ENCODE measurements at regions not wholly inside any gene's neighbourhood (a gene's known extent, or its start where the extent isn't known, plus 50 kb on each side); places are given as distances from the start of the nearest gene placed in this dataset.
"Not testable (repeated sequence)": the region's sequence is repeated elsewhere in the genome, so short reads cannot be mapped to it uniquely, and the experiment has no call there.

GRCh38 chr6:27720607-27721580 is 191.3 kb downstream of the OR2B2 start:
- peak; percentile 6 for DNase-seq

GRCh38 chr6:27719039-27719438 is 193.2 kb downstream of the OR2B2 start:
- not testable (repeated sequence) for DNase-seq

GRCh38 chr6:27706431-27706830 is 205.8 kb downstream of the OR2B2 start:
- DNase-seq, result no peak

DNA sequence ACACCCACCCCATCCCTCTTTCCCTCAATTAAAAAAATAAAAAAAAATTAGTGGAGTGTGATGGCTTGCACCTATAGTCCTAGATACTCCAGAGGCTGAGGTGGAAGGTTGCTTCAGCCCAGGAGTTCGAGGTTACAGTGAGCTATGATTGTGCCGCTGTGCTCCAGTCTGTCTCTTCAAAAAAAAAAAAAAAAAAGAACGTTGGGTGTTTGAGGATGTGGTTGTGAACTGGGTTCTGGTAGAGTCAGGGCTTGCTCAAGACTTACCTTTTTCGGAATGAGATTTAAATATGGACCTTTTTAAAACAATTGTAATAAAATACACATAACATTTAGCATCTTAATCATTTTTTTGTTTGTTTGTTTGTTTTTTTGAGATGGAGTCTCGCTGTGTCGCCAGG is 211.9 kb downstream of the OR2B2 start:
- DNase-seq, result no peak

GRCh38 chr6:27694547-27694874 is 217.7 kb downstream of the OR2B2 start:
- no peak for DNase-seq

GRCh38 chr6:27693766-27694546 is 218.2 kb downstream of the OR2B2 start:
- peak; percentile 61 for DNase-seq

DNA sequence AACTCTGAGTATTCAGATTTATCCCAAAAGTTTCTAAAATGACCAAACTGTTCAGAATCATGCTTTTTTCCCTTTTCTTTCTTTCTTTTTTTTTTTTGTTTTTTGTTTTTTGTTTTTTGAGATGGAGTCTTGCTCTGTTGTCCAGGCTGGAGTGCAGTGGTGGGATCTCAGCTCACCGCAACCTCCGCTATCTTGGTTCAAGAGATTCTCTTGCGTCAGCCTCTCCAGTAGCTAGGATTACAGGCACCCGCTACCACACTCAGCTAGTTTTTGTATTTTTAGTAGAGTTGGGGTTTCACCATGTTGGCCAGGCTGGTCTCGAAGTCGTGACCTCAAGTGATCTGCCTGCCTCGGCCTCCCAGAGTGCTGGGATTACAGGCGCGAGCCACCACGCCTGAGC is 219.2 kb upstream of the ZNF184 start:
- DNase-seq, result not testable (repeated sequence)

DNA sequence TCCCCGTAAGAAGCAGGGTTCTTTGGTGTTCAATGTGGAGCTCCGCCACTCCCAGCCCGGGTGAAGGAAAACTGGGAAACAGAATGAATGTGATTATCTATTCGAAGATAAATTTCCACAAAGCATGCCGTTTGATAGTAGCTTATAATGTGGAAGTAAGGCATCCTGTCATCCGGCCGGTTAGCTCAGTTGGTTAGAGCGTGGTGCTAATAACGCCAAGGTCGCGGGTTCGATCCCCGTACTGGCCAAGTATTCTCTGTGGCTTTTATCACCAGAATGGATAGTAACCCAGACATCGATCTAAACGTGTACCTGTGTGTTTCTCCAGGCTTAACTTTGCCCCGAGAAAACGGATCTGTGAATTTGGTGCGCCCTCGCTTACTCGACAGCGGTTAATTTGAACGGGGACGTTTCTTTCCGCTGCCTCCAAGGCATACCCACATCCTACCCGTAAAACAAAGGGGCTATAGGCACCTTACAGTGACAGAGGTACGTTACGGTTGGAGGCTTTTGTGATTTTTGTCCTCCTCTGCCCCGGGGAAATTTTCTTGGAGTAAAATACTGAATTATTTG is 215.2 kb upstream of the ZNF184 start:
- DNase-seq, result peak; percentile 92

DNA sequence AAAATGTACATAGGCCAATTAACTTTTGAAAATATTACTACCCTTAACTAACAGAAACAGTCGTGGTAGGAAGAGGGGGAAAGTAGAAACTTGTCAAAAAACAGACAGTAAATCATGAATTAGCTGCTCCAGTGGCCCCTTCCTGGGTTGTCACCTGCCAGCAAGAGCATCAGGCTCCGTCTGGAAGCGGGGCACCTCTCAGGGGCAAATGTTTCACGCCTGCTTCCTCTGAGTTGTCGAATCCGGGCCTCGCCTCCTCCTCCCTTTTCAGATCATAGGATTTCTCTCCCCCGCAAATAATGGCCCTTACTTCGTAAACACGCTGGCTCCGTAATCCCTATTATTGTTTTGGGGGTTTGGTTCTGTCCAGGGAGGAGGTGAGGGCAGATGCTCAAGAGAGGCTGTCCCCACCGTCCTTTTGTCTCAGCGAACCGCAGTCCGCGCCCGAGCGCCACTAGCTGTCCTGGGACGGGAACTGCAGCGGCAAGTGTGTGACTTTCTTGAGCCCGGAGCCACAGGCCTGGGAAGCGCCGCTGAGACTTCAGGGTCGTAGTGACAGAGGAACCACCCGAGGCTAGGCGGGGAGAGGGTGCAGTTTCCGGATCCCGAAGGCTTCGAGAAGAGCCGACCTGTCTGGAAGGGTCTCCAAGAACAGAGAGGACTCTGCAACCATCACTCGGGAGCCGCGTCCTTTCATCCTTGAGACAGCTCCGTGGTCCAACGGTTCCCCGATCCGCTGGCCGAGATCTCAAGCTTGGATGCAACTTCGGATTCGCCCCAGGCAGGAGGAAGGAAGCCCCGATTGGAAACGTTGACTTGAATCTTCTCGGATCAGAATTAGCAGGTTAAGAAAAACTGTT is 214.5 kb upstream of the ZNF184 start:
- peak; percentile 83 for DNase-seq

- no peak for DNase-seq
Observed at GRCh38 chr6:27685279-27685678, 212.4 kb upstream of the ZNF184 start.

DNA sequence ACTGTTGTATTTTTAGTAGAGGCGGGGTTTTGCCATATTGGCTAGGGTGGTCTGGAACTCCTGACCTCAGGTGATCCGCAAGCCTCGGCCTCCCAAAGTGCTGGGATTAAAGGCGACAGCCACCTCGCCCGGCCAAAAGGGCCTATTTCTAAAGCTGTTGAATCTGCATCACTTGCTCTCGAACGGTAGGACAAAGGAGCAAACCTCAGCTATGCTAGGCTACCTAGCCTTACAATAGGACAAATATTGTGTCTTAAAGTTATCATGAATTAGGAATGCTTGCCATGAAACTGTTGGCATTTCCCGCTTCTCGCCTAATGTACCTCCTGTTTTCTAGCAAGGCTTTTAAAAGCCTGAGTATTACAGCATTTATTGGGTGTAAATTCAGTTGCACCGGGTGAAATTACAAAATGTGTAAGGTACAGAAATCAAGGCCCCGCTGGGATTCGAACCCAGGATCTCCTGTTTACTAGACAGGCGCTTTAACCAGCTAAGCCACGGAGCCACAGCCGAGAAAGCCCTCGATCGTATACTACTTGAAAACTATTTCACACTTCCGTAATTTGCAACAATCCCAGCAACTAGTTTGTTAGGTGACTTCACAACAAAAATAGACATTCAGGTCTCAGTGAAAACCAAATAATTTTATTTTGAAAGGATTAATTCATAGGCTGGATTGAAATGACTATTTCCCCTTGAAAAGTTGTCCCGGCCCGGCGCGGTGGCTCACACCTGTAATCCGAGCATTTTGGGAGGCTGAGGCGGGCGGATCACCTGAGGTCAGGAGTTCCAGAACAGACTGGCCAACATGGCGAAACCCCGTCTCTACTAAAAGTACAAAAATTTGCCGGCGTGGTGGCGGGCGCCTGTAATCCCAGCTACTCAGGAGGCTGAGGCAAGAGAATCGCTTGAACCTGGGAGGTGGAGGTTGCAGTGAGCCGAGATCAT is 211.6 kb upstream of the ZNF184 start:
- peak; percentile 70 for DNase-seq

GRCh38 chr6:27679964-27680694 is 207.2 kb upstream of the ZNF184 start:
- DNase-seq, result no peak

DNA sequence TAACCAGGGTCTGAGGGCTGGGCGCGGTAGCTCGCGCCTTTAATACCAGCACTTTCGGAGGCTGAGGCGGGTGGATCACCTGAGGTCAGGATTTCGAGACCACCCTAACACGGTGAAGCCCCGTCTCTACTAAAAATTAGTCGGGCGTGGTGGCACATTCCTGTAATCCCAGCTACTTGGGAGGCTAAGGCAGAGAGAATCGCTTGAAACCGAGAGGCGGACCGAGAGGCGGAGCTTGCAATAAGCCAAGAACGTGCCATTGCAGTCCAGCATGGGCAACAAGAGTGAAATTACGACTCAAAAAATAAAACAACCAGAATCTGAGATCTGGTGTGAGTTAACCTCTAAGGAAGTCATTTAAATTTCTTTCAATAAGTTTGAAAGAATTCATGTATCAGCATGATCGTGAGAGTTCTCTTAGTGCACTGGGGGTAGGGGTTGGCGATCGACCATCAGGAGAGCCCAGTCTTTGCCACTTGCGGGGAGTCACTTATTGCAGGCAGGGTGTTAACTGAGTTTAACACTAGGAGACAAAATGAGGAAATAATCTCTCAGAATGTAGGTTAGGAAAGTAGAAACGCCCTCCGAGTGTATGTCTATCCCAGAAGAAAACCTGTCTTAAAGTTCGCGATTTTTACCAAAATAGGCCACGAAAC is 206.5 kb upstream of the ZNF184 start:
- no peak for DNase-seq

DNA sequence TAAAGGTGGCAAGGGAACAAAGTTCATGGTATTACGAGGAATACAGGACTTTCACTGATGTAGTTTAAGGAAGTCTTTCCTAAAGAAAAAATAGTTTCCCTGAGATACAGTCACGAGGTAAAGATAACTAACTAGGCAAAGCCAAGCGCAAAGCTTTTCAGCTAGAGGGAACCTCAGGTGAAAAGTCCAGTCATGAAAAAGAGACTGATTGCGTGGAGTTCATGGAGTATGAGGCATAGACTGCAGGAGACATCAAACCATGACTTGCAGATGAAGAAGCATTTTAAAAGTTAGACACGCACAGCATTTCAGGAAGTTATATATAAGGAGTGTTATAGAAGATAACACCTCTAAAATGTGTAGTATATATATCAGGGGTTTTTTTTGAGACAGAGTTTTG is 205.6 kb upstream of the ZNF184 start:
- no peak for DNase-seq

- DNase-seq, result no peak
Observed at GRCh38 chr6:27674882-27675281, 202.0 kb upstream of the ZNF184 start.

DNA sequence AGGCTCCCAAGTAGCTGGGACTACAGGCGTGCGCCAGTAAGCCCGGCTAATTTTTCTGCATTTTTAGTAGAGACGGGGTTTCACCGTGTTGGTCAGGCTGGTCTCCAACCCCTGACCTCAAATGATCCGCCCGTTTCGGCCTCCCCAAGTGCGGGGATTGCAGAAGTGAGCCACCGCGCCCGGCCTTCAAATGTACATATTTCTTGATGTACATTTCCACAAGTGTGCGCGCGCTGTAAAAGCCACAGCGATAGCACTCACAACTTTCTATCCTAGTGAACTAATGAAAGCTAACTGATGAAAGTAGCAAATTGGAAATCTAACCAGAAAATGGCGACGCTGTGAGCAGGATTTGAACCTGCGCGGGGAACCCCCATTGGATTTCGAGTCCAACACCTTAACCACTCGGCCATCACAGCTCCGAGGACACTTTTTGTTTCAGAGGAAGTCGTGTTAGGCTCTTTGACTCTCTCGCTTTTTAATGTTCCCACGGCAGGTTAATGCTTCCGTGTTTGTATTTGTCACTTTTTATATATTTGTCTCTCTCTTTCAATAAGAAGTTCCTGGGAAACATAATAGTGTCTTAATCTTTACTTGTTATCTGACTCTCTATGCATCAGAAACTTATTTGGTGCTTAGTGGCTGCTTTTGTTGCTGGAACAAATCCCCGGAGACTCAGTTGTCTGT is 199.4 kb upstream of the ZNF184 start:
- peak; percentile 47 for DNase-seq

GRCh38 chr6:27669624-27670301 is 196.9 kb upstream of the ZNF184 start:
- DNase-seq, result no peak

DNA sequence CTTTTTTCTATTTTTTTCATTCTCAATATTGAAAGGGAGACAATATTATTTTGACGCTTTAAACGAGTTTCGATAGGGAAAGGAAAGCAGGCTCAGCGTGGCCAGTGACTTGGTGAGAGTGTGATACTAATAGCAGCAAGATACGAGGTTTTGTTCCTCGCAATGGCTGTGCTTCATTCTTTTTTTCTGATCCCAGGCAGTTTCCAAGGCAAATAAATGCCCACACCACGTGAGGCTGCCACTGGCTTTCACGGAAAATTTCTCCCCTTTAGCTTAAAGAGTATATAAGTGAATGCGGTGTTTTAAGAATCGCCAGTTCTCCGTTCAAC is 196.4 kb upstream of the ZNF184 start:
- no peak for DNase-seq
